UCSD-AML1 (cell line): ENCODE measurements at regions not wholly inside any gene's neighbourhood (a gene's known extent, or its start where the extent isn't known, plus 50 kb on each side); places are given as distances from the start of the nearest gene placed in this dataset.
A peak's percentile ranks its signal among the peaks of the same experiment; 100 is the strongest.

ENCODE experiments used
- DNase-seq: peaks from one replicate; lab custom pipeline; 2025; ENCODE audit not compliant: unreplicated experiment; lab: John Stamatoyannopoulos, UW

- DNase-seq, result no peak
These were observed 621.0 kb downstream of the LMO4 start for GRCh38 chr1:87949711-87950110.

GRCh38 chr1:87950369-87950768 is 621.7 kb downstream of the LMO4 start:
- DNase-seq, result no peak

- no peak for DNase-seq
These were observed 622.7 kb downstream of the LMO4 start for GRCh38 chr1:87951409-87951808.

GRCh38 chr1:87951852-87952251 is 623.2 kb downstream of the LMO4 start:
- DNase-seq, result peak; percentile 27

GRCh38 chr1:87953121-87953520 is 624.4 kb downstream of the LMO4 start:
- DNase-seq, result no peak

- peak; percentile 64 for DNase-seq
These were observed 625.2 kb downstream of the LMO4 start for GRCh38 chr1:87953732-87954344.

GRCh38 chr1:87955038-87955437 is 626.4 kb downstream of the LMO4 start:
- DNase-seq, result no peak

GRCh38 chr1:87956072-87956471 is 627.4 kb downstream of the LMO4 start:
- DNase-seq, result no peak

GRCh38 chr1:87956750-87957149 is 628.1 kb downstream of the LMO4 start:
- DNase-seq, result no peak

GRCh38 chr1:87957331-87957730 is 628.7 kb downstream of the LMO4 start:
- DNase-seq, result no peak

- DNase-seq, result no peak
These were observed 629.5 kb downstream of the LMO4 start for GRCh38 chr1:87958201-87958600.

- DNase-seq, result no peak
These were observed 630.0 kb downstream of the LMO4 start for GRCh38 chr1:87958716-87959115.

- no peak for DNase-seq
These were observed 630.6 kb downstream of the LMO4 start for GRCh38 chr1:87959236-87959635.

GRCh38 chr1:87961992-87962391 is 633.3 kb downstream of the LMO4 start:
- no peak for DNase-seq

- DNase-seq, result no peak
These were observed 634.9 kb downstream of the LMO4 start for GRCh38 chr1:87963556-87963955.

GRCh38 chr1:87965193-87965592 is 636.5 kb downstream of the LMO4 start:
- DNase-seq, result no peak

GRCh38 chr1:87968197-87968955 is 639.7 kb downstream of the LMO4 start:
- no peak for DNase-seq

GRCh38 chr1:87969040-87969439 is 640.4 kb downstream of the LMO4 start:
- no peak for DNase-seq

- no peak for DNase-seq
These were observed 644.1 kb downstream of the LMO4 start for GRCh38 chr1:87972811-87973210.

GRCh38 chr1:87973896-87974295 is 645.2 kb downstream of the LMO4 start:
- DNase-seq, result no peak

GRCh38 chr1:87976316-87976715 is 647.6 kb downstream of the LMO4 start:
- DNase-seq, result no peak

GRCh38 chr1:87977145-87977544 is 648.5 kb downstream of the LMO4 start:
- DNase-seq, result no peak

GRCh38 chr1:87979079-87979478 is 650.4 kb downstream of the LMO4 start:
- DNase-seq, result no peak
